HCT116 (cell line): ENCODE measurements at regions not wholly inside any gene's neighbourhood (a gene's known extent, or its start where the extent isn't known, plus 50 kb on each side); places are given as distances from the start of the nearest gene placed in this dataset.
"Not testable (repeated sequence)": the region's sequence is repeated elsewhere in the genome, so short reads cannot be mapped to it uniquely, and the experiment has no call there.

Source experiments
- ATAC-seq: fragments of 200-7000 bp; cut with Tn5 transposase; 2 replicates; pipeline ENCODE4 v1.9.1; 2020; ENCODE audit warnings: mild to moderate bottlenecking, moderate library complexity
- BruUV-seq: library from RNA; stranded (reverse); fragments of 400-500 nt; replicated peaks from 2 replicates; lab custom pipeline; 2021; lab: Mats Ljungman, UMichigan
- CTCF ChIA-PET: fragments of 300-600 bp; sonication (Branson Sonifier 250); formaldehyde crosslinking; loops from one replicate; lab custom pipeline; 2021; ENCODE audit warnings: antibody characterized with exemption; lab: Charles Lee
- POLR2A ChIA-PET: fragments of 300-600, 350-600 bp; sonication (Branson Sonifier 250); formaldehyde crosslinking; loops from one replicate; lab custom pipeline; 2021; ENCODE audit warnings: antibody characterized with exemption; lab: Charles Lee
- RAD21 ChIA-PET, 2 experiments: fragments of 300-600 bp; sonication (Branson Sonifier 250); formaldehyde crosslinking; loops; one replicate each; lab custom pipeline; 2023; ENCODE audit warnings: low total read pairs in 2 of 2; ENCODE audit not compliant: uncharacterized antibody in 2 of 2, unreplicated experiment in 2 of 2, low non-redundant PET in 1 of 2; lab: Charles Lee
- DNase-seq: peaks from one replicate; pipeline ENCODE4 v3.0.0-alpha.2; 2010; ENCODE audit warnings: low read depth, low spot score
- H2AFZ ChIP-seq: fragments of 200-600 bp; shearing (Covaris generic), sonication (generic); 2 replicates; pipeline ENCODE4 v1.6.1; 2017; ENCODE audit warnings: low read depth, mixed run types, mixed read lengths, antibody characterized with exemption, low read length; ENCODE audit not compliant: poor library complexity, severe bottlenecking
- H3K27ac ChIP-seq: 2 replicates; pipeline ENCODE4 v1.5.1; 2012; ENCODE audit warnings: low read depth, low read length
- H3K27me3 ChIP-seq: fragments of 200-600 bp; sonication (generic); 2 replicates; pipeline ENCODE4 v1.6.1; 2016; ENCODE audit warnings: mixed run types, low read length, mixed read lengths; ENCODE audit not compliant: insufficient read depth
- H3K36me3 ChIP-seq, 2 experiments: fragments of 200-500 bp in 1 of 2; fragments of 200-600 bp in 1 of 2; sonication (Bioruptor generic) in 1 of 2; sonication (generic) in 1 of 2; 2 replicates each; pipeline versions ENCODE4 v1.5.1 to v1.6.1; 2014 to 2016; ENCODE audit warnings: low read length in 2 of 2, inconsistent platforms in 1 of 2, mixed read lengths in 1 of 2, mixed run types in 1 of 2; ENCODE audit not compliant: insufficient read depth in 2 of 2, control insufficient read depth in 1 of 2
- H3K4me1 ChIP-seq, 2 experiments: fragments of 200-600 bp in 1 of 2; sonication (generic) in 1 of 2; 2 replicates each; pipeline versions ENCODE4 v1.5.1 to v1.6.1; 2012 to 2017; ENCODE audit warnings: low read length in 2 of 2, inconsistent platforms in 1 of 2, mild to moderate bottlenecking in 1 of 2, mixed read lengths in 1 of 2, mixed run types in 1 of 2, moderate library complexity in 1 of 2; ENCODE audit not compliant: insufficient read depth in 2 of 2, control insufficient read depth in 1 of 2
- H3K4me2 ChIP-seq: fragments of 200-600 bp; sonication (generic); 2 replicates; pipeline ENCODE4 v1.6.1; 2017; ENCODE audit warnings: mixed run types, low read length, mixed read lengths
- H3K4me3 ChIP-seq, 2 experiments: fragments of 200-600 bp in 1 of 2; sonication (generic) in 1 of 2; replicated peaks in 1 of 2; 2 replicates each; pipeline ENCODE4 v1.5.1; 2011 to 2016; ENCODE audit warnings: low read length in 2 of 2, control low read depth in 1 of 2, low read depth in 1 of 2, mild to moderate bottlenecking in 1 of 2, mixed read lengths in 1 of 2, mixed run types in 1 of 2
- H3K79me2 ChIP-seq: fragments of 200-600 bp; sonication (generic); 2 replicates; pipeline ENCODE4 v1.6.1; 2017; ENCODE audit warnings: mild to moderate bottlenecking, mixed run types, low read length, moderate library complexity, mixed read lengths; ENCODE audit not compliant: insufficient read depth
- H3K9ac ChIP-seq: fragments of 200-600 bp; sonication (generic); 2 replicates; pipeline ENCODE4 v1.6.1; 2016; ENCODE audit warnings: low read length, mixed read lengths
- H3K9me2 ChIP-seq: fragments of 200-600 bp; sonication (generic), shearing (Covaris generic); 2 replicates; pipeline ENCODE4 v1.6.1; 2017; ENCODE audit warnings: mixed run types, mild to moderate bottlenecking, moderate library complexity; ENCODE audit not compliant: insufficient read depth
- H3K9me3 ChIP-seq, 2 experiments: fragments of 200-500 bp in 1 of 2; fragments of 200-600 bp in 1 of 2; sonication (Bioruptor generic) in 1 of 2; sonication (generic) in 1 of 2; 2 replicates each; pipeline ENCODE4 v1.6.1; 2014 to 2017; ENCODE audit warnings: low read length in 2 of 2, mixed read lengths in 2 of 2, inconsistent platforms in 1 of 2, low read depth in 1 of 2, mild to moderate bottlenecking in 1 of 2, mixed run types in 1 of 2, moderate library complexity in 1 of 2; ENCODE audit not compliant: control insufficient read depth in 1 of 2, insufficient read depth in 1 of 2
- H4K20me1 ChIP-seq: fragments of 200-600 bp; sonication (generic), shearing (Covaris generic); 2 replicates; pipeline ENCODE4 v1.6.1; 2017; ENCODE audit warnings: mixed run types, mild to moderate bottlenecking, moderate library complexity; ENCODE audit not compliant: insufficient read depth
- CEBPB ChIP-seq: IDR thresholded peaks from 2 replicates; pipeline ENCODE4 v1.6.1; 2012; ENCODE audit warnings: low read depth
- CTCF ChIP-seq, 3 experiments: fragments of 200-600 bp in 1 of 3; sonication (generic) in 1 of 3; IDR thresholded peaks in 2 of 3; conservative IDR thresholded peaks in 1 of 3; 2 replicates each; pipeline ENCODE4 v1.5.1; 2012 to 2017; ENCODE audit warnings: low read depth in 2 of 3, low read length in 2 of 3, antibody characterized with exemption in 1 of 3, borderline replicate concordance in 1 of 3, control low read depth in 1 of 3, mild to moderate bottlenecking in 1 of 3, mixed read lengths in 1 of 3, mixed run types in 1 of 3, moderate library complexity in 1 of 3; ENCODE audit not compliant: insufficient read depth in 1 of 3
- RAD21 ChIP-seq: IDR thresholded peaks from 2 replicates; pipeline ENCODE4 v1.6.1; 2012; ENCODE audit warnings: low read depth, mild to moderate bottlenecking
- REST ChIP-seq: IDR thresholded peaks from 2 replicates; pipeline ENCODE4 v1.6.1; 2012; ENCODE audit warnings: low read depth
- SIN3A ChIP-seq: IDR thresholded peaks from 2 replicates; pipeline ENCODE4 v1.6.1; 2012; ENCODE audit warnings: low read depth
- SRF ChIP-seq: IDR thresholded peaks from 2 replicates; pipeline ENCODE4 v1.6.1; 2012; ENCODE audit warnings: low read depth
- TCF7L2 ChIP-seq: IDR thresholded peaks from 2 replicates; pipeline ENCODE4 v1.7.0; 2011; ENCODE audit warnings: borderline replicate concordance, inconsistent platforms; ENCODE audit not compliant: insufficient read depth, insufficient read length; ENCODE audit errors: extremely low read depth
- ZFX ChIP-seq: fragments of 450-650 bp; IDR thresholded peaks from 2 replicates; pipeline ENCODE4 v1.6.1; 2017
- ZNF274 ChIP-seq: fragments of 200-500 bp; sonication (Bioruptor generic); IDR thresholded peaks from 2 replicates; pipeline ENCODE4 v1.6.1; 2014; ENCODE audit warnings: mild to moderate bottlenecking, low read depth, low read length, inconsistent platforms
- intact Hi-C: fragments of 100-400 bp; cut with micrococcal nuclease; formaldehyde crosslinking; loops from 2 replicates; pipeline ENCODE4 v1.10.0; 2022

- H3K9me2 ChIP-seq, CTCF ChIA-PET, intact Hi-C loops, RAD21 ChIA-PET, DNase-seq, H3K27me3 ChIP-seq, H3K9me3 ChIP-seq, H3K4me2 ChIP-seq, H3K27ac ChIP-seq, H3K9ac ChIP-seq, H3K4me1 ChIP-seq, H2AFZ ChIP-seq, ATAC-seq, H3K79me2 ChIP-seq, H3K36me3 ChIP-seq, H3K4me3 ChIP-seq, H4K20me1 ChIP-seq, POLR2A ChIA-PET, BruUV-seq: not testable (repeated sequence)
Measured at GRCh38 chr1:82136351-82136750, 335.6 kb downstream of the ADGRL2 start.

GRCh38 chr1:82125866-82126265 is 325.1 kb downstream of the ADGRL2 start:
- TF ChIP-seq ZFX, result no peak
- TF ChIP-seq ZNF274, result no peak
- TF ChIP-seq SIN3A, result no peak
- TF ChIP-seq TCF7L2, result no peak
- TF ChIP-seq REST, result no peak
- TF ChIP-seq CTCF (IDR thresholded peaks at IDR 0.05 in 2 of 3, conservative IDR thresholded peaks at IDR 0.05 in 1 of 3; ENCODE audit: borderline replicate concordance in 1 of 3, insufficient read depth in 1 of 3, low read depth in 2 of 3, low read length in 2 of 3), result no peak
- no peak for TF ChIP-seq RAD21
- no peak for TF ChIP-seq CEBPB
- TF ChIP-seq SRF, result no peak
- H3K36me3 ChIP-seq, result no peaks in the 10 kb centered on the region
- H3K79me2 ChIP-seq, result no peaks in the 10 kb centered on the region
- no TSS peak for BruUV-seq
- H3K9ac ChIP-seq, result no peak overlapping the region
- no peak overlapping the region for H3K4me2 ChIP-seq
- DNase-seq (no peak), ATAC-seq (no peak)
- H3K9me3 ChIP-seq, result peaks cover 0 to 5% of the 10 kb centered on the region in 2 experiments; a peak in 1 of 4 replicates
- no peaks in the 10 kb centered on the region; the same call in 1 of the 2 replicates for H4K20me1 ChIP-seq
- POLR2A ChIA-PET, result no interaction called here
- H2AFZ ChIP-seq, result no peak overlapping the region
- no peak overlapping the region for H3K27ac ChIP-seq
- intact Hi-C loops, result no loop called here
- CTCF ChIA-PET, result no interaction called here
- H3K27me3 ChIP-seq, result no peaks in the 10 kb centered on the region
- H3K4me1 ChIP-seq, result no peaks in the 10 kb centered on the region
- H3K9me2 ChIP-seq, result no peaks in the 10 kb centered on the region
- H3K4me3 ChIP-seq, result no peak overlapping the region
- RAD21 ChIA-PET, result no interaction called here
